NCI-H2196 (cell line): ENCODE measurements at regions not wholly inside any gene's neighbourhood (a gene's known extent, or its start where the extent isn't known, plus 50 kb on each side); places are given as distances from the start of the nearest gene placed in this dataset.
"Not testable (repeated sequence)": the region's sequence is repeated elsewhere in the genome, so short reads cannot be mapped to it uniquely, and the experiment has no call there.

Experiments
- DNase-seq: peaks from one replicate; lab custom pipeline; 2025; ENCODE audit not compliant: unreplicated experiment; lab: John Stamatoyannopoulos, UW

GRCh38 chr12:67070307-67070600, 198.9 kb upstream of the CAND1 start:
- no peak for DNase-seq

GRCh38 chr12:67070604-67071003, 198.6 kb upstream of the CAND1 start:
- no peak for DNase-seq

- not testable (repeated sequence) for DNase-seq
Measured at GRCh38 chr12:67072281-67072680, 196.9 kb upstream of the CAND1 start.

- no peak for DNase-seq
Measured at GRCh38 chr12:67073336-67073735, 195.8 kb upstream of the CAND1 start.

- no peak for DNase-seq
Measured at GRCh38 chr12:67074072-67074471, 195.1 kb upstream of the CAND1 start.

- no peak for DNase-seq
Measured at GRCh38 chr12:67077617-67078016, 191.5 kb upstream of the CAND1 start.

- no peak for DNase-seq
Measured at GRCh38 chr12:67078957-67079356, 190.2 kb upstream of the CAND1 start.

GRCh38 chr12:67080637-67081036, 188.5 kb upstream of the CAND1 start:
- DNase-seq, result no peak

GRCh38 chr12:67082221-67082620, 186.9 kb upstream of the CAND1 start:
- DNase-seq, result no peak

- no peak for DNase-seq
Measured at GRCh38 chr12:67085699-67086098, 183.5 kb upstream of the CAND1 start.

- DNase-seq, result no peak
Measured at GRCh38 chr12:67086116-67086515, 183.0 kb upstream of the CAND1 start.

- DNase-seq, result no peak
Measured at GRCh38 chr12:67088401-67089118, 180.6 kb upstream of the CAND1 start.

GRCh38 chr12:67091204-67091603, 178.0 kb upstream of the CAND1 start:
- no peak for DNase-seq

GRCh38 chr12:67091678-67092077, 177.5 kb upstream of the CAND1 start:
- DNase-seq, result no peak

GRCh38 chr12:67092934-67093333, 176.2 kb upstream of the CAND1 start:
- DNase-seq, result not testable (repeated sequence)

GRCh38 chr12:67096533-67097318, 172.4 kb upstream of the CAND1 start:
- no peak for DNase-seq

- DNase-seq, result no peak
Measured at GRCh38 chr12:67099858-67100257, 169.3 kb upstream of the CAND1 start.

- no peak for DNase-seq
Measured at GRCh38 chr12:67103521-67103920, 165.6 kb upstream of the CAND1 start.

GRCh38 chr12:67107235-67107634, 161.9 kb upstream of the CAND1 start:
- DNase-seq, result no peak

GRCh38 chr12:67107751-67108269, 161.3 kb upstream of the CAND1 start:
- DNase-seq, result no peak

GRCh38 chr12:67110345-67110744, 158.8 kb upstream of the CAND1 start:
- DNase-seq, result not testable (repeated sequence)

GRCh38 chr12:67111182-67111581, 158.0 kb upstream of the CAND1 start:
- no peak for DNase-seq
